Raji (cell line): ENCODE measurements at regions not wholly inside any gene's neighbourhood (a gene's known extent, or its start where the extent isn't known, plus 50 kb on each side); places are given as distances from the start of the nearest gene placed in this dataset.

ENCODE experiments used
- POLR2A ChIP-seq: IDR thresholded peaks from 2 replicates; pipeline ENCODE4 v1.6.1; 2011; ENCODE audit warnings: low read depth, low read length, control low read depth; ENCODE audit not compliant: insufficient read depth

- no peak for TF ChIP-seq POLR2A
Observed at GRCh38 chr2:7407001-7407400, 489.8 kb downstream of the RNF144A start.

DNA sequence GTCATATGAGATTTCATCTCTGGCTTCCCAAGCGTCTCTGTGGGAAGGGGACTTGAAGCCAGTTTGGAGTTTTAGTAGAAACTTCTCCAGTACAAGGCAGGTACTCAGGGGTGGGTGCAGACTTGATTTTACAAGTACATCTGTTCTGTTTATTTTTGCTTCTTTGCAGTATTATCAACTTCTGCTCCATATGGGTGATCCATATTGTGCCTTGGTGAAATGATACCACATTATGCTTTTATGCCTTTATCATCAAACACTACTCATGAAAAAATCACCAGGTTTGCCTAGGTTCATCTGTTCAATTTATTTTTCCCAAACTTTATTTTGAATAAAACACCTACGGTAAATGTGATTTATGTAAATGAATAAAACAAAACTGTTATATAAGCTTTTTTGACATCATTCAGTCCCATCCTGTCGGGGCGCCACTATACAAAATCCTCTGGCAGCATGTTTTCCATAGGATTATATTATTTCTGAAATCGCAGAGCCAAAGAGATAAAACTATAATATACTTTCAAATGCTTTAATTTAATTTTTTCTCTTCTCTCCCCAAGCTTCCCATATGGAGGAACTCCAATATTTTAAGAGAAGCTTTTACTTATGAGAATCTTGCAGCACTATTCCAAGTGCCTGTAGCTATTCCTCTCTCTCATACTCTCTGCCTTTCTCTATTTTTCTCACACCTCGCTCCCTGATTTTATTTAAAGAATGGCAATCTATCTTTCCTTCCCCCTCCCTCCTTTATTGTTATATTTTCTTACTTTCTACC lies 490.9 kb downstream of the RNF144A start:
- TF ChIP-seq POLR2A = no peak

DNA sequence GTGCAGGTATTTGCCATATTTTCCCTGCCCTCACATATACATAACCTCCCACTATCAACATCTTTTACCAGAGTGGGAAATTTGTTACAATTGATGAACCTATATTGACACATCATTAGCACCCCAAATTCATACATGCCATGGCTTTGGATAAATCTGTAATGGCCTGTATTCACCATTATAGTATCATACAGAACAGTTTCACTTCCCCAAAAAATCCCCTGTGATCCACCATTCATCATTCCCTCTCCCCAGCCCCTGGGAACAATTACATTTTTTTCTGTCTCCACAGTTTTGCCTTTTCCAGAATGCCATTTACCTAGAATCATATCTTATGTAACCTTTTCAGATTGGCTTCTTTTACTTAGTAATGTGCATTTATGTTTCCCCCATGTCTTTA lies 494.5 kb downstream of the RNF144A start:
- no peak for TF ChIP-seq POLR2A

- TF ChIP-seq POLR2A = no peak
Observed at GRCh38 chr2:7417845-7418742, 500.9 kb downstream of the RNF144A start.

- no peak for TF ChIP-seq POLR2A
Observed at GRCh38 chr2:7419186-7419585, 502.0 kb downstream of the RNF144A start.

GRCh38 chr2:7419814-7420311 lies 502.7 kb downstream of the RNF144A start:
- TF ChIP-seq POLR2A = no peak

DNA sequence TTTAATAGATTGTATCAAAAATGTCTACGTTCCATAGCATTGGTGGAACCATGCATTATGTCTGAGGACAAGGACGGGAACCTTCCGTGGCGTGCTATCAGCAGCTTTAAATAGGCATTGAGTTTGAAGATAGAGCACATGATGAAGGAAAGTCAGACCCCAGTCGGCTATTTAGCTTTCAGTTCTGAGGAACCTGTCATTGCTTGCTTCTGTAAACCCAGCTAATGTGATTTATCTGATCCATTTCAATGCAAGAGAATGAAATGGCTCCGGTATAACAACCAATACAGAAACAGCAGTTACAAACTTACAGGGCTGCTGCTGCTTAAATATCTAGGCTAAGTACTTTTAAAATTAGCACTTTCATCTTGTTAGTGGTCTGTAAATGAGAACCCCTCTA lies 503.3 kb downstream of the RNF144A start:
- TF ChIP-seq POLR2A = no peak

GRCh38 chr2:7424481-7424880 lies 507.3 kb downstream of the RNF144A start:
- TF ChIP-seq POLR2A = no peak

DNA sequence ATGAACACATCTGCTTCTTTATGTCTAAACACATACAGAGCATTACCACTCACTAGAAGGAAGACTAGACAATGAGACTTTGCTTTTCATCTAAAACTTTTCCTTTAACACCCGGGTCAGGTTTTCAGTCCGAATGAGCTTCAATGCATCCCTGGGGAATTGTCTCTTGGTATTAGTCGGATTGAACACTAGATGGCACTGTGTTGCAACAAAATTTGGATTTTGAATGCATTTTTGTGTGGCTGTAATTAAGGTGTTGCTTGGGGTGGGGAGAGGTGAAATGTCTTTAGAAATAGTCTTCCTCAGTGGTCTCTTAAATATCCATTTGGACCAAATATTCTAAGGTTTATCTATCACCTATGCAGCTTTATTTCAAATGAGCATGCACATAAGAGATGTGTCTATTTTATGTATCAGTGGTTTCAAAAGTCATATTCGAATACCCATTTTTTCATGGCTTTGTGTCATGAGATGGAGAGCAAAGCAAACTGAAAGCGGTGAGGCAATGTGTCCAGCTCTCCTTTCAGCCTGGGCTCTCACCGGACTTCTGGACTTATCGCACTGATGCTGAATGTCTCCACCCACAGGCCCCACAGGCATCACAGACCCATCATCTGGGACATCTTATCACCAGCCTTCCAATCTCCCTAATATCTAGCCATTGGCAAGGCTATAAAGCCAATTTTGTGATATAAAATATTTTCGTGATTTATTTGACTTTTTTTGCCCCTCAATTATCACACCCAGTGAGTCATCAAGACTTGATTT lies 510.3 kb downstream of the RNF144A start:
- no peak for TF ChIP-seq POLR2A

DNA sequence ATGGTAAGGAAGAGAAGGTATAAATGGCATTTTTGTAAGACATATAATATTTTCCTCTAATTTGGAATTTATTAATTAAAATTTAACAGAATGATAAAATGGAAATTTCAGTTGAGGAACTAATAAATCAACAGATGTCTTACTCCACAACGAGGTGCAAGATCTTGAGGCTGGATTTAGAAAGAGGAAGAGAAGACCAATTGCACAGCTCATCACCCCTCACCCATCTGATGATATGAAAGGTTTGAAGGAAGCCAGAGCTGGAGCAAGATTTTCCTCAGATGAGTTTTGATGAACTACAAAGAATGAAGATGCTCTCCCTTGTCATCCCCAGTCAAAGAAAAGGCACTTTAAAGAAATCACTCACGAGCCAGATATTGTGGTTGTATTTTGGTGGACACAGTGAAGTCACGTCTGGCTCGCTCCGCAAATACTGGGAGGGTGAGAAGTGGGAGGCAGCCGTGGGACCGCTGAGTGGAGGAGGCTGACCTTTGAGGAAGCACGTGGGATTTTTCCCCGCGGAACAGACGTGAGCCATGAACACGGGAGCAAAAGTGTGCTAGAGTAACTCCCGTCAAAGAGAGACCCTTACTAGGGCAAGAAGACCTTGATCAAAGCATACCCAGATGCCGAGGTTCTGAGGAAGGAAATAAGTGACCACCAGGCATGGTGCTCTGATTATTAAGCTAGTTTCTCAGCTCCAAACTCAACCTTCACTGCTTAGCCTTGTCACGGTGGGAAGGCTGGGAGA lies 511.4 kb downstream of the RNF144A start:
- no peak for TF ChIP-seq POLR2A

DNA sequence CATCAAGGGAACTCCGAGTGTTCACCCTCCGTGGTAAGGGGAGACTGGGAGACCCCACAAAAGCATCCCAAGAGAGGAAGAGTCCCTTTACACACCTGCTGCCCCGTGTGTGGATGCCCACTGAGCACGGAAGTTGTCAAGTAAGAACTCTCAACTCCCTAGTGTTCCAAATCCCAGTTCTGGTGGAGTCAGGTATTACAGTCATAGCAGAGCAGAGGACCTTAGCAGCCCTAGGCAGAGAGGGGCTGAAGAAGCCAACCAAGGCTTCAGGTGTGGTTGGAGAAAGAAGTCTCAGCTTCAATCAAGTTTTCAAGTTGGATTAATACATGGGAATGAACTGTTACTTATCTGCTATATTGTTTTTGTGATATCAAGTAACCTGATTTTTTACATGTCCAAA lies 512.5 kb downstream of the RNF144A start:
- TF ChIP-seq POLR2A = no peak

GRCh38 chr2:7430421-7430868 lies 513.2 kb downstream of the RNF144A start:
- TF ChIP-seq POLR2A = no peak

- TF ChIP-seq POLR2A = no peak
Observed at GRCh38 chr2:7430869-7431641, 513.8 kb downstream of the RNF144A start.

DNA sequence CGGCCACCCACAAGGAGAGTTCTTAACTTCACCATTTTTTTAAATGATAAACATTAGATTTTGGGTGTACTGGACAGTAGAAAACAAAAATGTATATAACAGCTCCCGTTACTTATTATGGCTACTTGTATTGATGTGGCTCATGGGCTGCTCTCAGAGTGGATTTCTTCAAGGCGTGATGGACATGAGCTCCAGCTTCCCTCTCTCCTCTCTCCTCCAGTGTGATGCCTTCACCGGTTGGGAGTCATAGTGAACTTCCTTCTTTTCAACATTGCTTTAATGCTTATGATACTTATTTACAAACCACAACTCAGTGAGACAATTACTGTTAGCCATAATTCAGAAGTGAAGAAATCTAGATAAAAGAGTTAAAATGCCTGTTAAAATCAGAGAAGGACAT lies 515.2 kb downstream of the RNF144A start:
- TF ChIP-seq POLR2A = no peak
